GM10266 (cell line): ENCODE measurements at regions not wholly inside any gene's neighbourhood (a gene's known extent, or its start where the extent isn't known, plus 50 kb on each side); places are given as distances from the start of the nearest gene placed in this dataset.

Experiments used
- DNase-seq: peaks from one replicate; pipeline ENCODE4 v3.0.0; 2012; ENCODE audit errors: extremely low spot score
- CTCF ChIP-seq: IDR thresholded peaks from 2 replicates; pipeline ENCODE4 v1.5.1; 2012; ENCODE audit warnings: mild to moderate bottlenecking, low read depth; ENCODE audit not compliant: control insufficient read depth, insufficient read depth; ENCODE audit errors: missing control alignments

GRCh38 chr10:3887404-3887803 is 102.4 kb upstream of the KLF6 start:
- no peak for DNase-seq
- no peak for TF ChIP-seq CTCF

- no peak for TF ChIP-seq CTCF
- no peak for DNase-seq
These were observed 101.7 kb upstream of the KLF6 start for GRCh38 chr10:3886641-3887251.

GRCh38 chr10:3886191-3886590 is 101.2 kb upstream of the KLF6 start:
- TF ChIP-seq CTCF: no peak
- DNase-seq: no peak

GRCh38 chr10:3882855-3883254 is 97.8 kb upstream of the KLF6 start:
- TF ChIP-seq CTCF: no peak
- DNase-seq: no peak

- no peak for TF ChIP-seq CTCF
- no peak for DNase-seq
These were observed 96.6 kb upstream of the KLF6 start for GRCh38 chr10:3881622-3882021.

- DNase-seq: no peak
- TF ChIP-seq CTCF: no peak
These were observed 94.1 kb upstream of the KLF6 start for GRCh38 chr10:3879073-3879472.

GRCh38 chr10:3877211-3878000 is 92.4 kb upstream of the KLF6 start:
- no peak for TF ChIP-seq CTCF
- DNase-seq: no peak
